ENCODE measurements at regions not wholly inside any gene's neighbourhood (a gene's known extent, or its start where the extent isn't known, plus 50 kb on each side); places are given as distances from the start of the nearest gene placed in this dataset.

DNA sequence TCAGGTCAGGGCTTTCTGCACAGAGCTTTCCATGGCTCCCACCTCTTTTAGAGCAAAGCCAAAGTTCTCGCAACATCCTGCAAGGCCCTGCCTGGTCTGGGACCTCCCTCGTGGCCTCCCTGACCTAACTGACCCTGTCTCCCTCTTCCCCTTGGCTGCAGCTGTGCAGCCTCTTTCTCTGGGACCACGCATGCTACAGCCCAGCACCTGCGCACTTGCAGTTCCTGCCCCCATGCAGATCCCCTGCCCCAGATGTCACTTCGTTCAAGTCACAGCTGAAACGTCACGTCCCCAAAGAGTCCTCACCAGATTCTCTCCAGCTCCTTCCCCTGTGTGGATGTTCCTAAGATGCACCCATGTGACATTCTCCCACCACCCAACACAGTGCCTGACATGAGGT is 61.2 kb upstream of the ZNF716 start:
- TF ChIP-seq TCF12 (IDR thresholded peaks at IDR 0.05; ENCODE audit: low read depth) = no peak
- TF ChIP-seq EP300 (IDR thresholded peaks at IDR 0.05; ENCODE audit: borderline replicate concordance) = no peak
- TF ChIP-seq REST (IDR thresholded peaks at IDR 0.05; ENCODE audit: low read depth) = no peak
- TF ChIP-seq FOXM1 (IDR thresholded peaks at IDR 0.05; ENCODE audit: borderline replicate concordance, low read depth) = no peak
